NCI-H146 treated with DMSO at 0.1 percent for 48 hours (cell line): ENCODE measurements at regions not wholly inside any gene's neighbourhood (a gene's known extent, or its start where the extent isn't known, plus 50 kb on each side); places are given as distances from the start of the nearest gene placed in this dataset.

Experiments
- DNase-seq: peaks from one replicate; lab custom pipeline; 2025; ENCODE audit not compliant: unreplicated experiment; lab: John Stamatoyannopoulos, UW

DNA sequence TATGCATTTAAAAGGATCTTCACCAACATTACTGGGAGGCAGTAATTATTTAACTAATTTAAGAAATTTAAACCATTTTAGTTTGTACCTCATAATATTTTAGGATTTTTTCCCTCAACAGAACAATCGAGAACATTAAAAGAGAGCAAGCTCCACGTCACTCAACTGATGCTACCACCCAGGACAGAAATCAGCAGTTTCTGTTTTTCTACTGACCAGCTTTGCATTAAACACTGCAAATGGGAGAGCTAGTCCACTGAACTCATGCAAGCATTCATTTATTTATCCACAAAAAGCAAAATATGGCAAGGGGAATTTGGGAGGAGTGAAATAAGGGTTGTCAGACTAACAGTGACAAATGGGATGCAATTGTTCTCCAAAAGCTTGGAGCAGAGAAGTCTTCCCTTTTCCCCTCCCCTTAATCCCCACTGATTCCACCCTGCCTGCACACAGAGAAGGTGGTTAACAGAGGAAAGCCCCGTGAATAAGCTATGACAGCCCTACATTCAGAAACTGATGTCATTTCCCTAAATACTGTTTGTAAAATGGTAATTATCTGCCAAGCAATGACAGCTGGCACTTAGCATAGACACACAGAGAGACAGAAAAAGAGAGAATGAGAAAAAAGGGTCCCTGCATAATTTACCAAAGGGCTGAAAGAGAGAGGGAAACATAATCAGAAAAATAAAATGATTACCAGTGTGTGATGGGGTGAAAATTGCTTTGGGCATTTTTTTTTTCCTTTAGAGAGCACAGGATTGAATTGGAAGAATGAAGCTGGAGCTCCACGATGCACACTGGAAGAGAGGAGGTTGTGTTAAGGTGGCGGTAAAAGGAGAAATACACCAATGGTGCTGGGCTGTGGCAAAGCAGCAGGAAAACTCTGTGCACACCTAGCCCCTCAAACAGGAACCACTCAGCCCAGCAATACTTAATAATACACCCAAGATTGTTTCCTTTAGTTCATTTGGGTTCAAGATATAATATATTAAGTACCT is 777.4 kb downstream of the TUSC7 start:
- peak; percentile 92 for DNase-seq

DNA sequence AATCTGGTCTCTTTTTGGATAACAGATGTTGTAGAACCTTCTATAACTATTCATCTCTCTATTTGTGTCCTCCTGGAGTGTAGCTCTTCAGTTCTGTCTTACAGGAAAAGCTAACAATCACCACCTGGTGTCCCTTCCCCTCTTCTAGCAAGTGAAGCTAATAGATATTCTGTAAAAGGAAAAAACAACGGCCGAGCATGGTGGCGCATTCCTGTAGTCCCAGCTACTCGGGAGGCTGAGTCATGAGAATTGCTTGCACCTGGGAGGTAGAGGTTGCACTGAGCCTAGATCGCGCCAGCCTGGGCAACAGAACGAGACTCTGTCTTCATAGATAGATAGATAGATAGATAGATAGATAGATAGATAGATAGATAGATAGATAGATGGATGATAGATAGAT is 779.4 kb downstream of the TUSC7 start:
- no peak for DNase-seq

DNA sequence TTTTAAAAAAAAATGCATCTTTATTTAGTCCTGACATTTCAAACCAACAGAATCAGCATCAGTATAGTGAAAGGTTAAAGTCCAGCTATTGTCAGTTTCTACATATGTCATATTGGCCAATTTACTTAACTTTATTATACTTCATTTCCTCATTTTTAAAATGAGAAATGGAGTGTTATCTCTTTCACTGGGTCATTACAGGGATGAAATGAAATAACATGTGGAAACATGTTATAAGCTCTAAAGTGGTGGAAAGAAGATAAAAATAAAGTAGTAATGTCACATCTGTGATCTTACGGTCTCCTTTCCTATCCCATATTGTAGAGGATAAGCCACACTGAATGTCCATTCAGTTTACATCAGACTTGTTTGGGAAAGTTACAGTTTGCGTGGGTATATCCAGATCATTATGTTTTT is 780.1 kb downstream of the TUSC7 start:
- DNase-seq = no peak

DNA sequence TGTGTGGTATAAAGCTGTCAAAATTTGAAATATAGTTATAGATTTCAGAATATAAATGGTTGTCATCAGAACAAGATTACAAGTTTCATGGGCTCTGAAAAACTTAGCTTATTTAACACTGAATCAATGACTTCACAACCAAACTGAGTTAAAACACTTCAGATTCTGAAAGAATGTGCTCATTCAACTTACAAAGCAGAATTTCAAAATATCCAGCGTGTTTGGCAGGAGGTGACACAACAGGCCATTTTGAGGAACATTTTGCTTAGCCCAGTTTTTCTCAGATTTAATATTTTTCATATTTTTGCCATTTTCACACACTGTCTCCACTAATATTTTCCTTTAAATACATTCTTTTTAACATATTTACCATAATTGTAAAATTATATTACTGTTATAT is 781.1 kb downstream of the TUSC7 start:
- no peak for DNase-seq

DNA sequence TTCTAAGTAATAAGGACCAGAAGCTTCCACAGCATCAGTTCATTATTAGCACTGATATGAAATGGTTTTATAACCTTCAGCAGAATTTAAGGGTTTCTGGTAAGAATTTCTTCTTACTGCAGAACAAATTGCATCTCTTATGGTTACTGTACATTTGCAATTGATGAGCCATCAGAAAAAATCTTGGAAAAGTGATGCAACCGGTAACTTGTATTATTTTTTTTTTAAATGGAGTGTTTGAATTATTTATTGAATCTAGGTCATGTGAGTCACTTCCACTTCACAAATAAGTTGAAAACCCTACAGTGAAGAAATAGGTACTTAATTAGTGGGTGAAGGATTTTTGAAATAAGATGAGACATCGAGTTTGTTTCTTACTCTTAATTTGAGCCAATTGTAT is 786.0 kb downstream of the TUSC7 start:
- no peak for DNase-seq

DNA sequence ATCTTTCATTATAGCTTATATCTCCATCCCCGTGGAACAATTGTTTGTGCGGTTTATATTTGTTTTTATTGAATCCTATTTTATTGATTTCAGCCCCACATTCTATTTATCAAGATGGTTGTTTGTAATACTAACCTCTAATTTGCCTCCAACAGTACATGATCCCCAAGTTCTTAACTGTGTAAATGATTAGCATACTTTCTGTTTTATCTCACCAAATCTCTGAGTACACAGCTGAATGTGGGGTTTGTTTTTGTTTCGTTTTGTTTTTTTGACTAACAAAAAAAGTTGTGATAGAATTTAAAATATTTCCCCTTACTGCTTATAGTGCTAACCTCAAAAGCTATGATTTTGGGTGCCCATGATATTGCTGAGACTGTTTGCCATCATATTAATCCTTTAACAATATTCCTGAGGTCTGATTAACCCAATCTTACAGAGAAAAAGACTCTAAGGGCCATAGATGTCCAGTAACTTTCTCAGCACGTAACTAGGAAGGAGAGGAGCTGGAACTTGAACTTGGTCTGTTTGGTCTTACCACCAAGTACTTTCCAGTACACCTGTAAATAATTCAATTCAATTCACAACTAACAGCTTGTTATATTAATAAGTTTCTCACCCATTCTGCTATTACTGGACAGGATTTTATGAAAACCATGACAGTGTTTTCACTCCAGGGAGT is 789.8 kb downstream of the TUSC7 start:
- no peak for DNase-seq

DNA sequence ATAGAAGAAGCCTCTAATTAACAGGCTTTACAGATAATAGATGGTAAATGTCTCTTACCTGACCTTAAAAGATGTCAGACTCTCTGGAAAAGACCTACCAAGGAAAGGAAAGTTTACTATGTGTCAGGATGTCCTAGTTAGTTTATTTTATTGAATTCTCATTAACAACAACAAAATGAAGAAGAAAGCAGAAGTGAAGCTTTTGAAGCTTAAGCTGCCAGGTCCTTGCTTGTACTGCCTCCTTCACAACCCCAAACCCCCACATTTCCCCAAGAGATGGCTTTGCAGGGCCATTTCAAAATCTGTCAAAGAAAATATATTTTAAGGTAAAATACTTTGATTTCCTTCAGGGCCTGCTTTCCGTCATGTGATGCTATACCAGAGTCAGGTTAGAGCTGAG is 798.4 kb downstream of the TUSC7 start:
- no peak for DNase-seq

DNA sequence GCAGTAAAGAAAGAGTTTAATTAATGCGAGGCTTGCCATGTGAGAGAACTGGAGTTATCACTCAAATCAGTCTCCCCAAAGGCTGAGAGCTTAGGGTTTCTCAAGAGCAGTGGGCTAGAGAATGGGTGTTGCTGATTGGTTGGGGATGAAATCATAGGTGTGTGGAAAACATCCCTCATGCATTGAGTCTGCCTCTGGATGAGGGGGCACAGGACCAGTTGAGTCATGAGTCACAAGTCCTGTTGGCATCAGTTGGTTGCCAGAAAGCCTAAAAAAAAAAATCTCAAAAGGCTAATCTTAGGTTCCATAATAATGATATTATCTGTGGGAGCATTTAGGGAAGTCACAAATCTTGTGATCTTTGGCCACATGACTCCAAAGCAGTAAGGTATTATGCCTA is 800.3 kb downstream of the TUSC7 start:
- DNase-seq = no peak

DNA sequence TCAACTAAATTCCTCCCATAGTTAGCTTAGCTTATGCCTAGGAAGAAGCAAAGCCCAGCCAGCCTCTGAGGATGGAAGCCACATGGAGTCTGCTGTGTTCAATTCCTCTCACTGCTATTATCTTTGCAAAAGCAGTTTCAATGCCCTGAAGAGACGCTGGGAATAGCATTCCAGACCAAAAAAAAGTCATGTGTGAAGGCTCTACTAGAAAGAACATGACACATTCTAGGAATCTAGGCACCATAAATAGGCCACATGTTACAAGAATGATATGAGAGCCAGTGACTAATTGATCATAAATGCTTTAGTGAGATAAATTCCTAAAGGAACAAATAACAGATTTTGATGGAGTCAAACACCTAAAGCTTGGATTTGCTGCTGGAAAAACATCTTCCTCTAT is 800.8 kb downstream of the TUSC7 start:
- DNase-seq = no peak

DNA sequence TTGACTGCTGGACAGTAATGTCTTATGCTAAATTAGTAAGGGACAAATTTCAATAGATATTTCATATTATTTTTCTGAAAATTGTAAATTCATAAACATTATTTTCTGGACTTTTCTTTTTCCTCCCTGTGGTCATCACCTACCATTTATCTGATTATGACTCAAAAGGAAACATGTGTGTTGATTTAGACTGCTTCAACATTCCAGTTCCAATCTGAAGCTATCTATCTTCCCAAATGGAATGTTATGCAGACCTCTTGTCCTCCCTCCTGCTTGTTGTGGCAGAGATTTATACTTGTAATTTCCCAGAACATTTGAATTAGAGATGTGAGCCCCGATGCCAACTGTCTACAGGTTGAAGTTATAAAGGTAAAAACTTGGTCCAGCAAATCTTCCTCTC is 803.4 kb downstream of the TUSC7 start:
- DNase-seq = no peak

DNA sequence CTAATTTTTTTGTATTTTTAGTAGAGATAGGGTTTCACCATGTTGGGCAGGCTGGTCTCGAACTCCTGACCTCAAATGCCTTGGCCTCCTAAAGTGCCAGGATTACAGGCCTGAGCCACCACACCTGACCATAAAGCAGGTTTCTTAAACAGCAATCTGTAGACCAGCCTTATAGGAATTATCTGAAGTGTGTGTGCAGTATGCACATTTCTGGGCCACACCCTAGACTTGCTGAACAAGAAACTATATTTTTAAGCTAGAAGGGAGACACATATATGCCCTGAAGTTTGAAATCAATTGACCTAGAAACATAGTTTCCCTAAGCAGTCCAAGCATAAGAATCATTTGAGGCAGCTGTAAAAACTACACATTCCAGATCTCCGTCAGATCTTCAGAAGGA is 805.7 kb downstream of the TUSC7 start:
- no peak for DNase-seq

DNA sequence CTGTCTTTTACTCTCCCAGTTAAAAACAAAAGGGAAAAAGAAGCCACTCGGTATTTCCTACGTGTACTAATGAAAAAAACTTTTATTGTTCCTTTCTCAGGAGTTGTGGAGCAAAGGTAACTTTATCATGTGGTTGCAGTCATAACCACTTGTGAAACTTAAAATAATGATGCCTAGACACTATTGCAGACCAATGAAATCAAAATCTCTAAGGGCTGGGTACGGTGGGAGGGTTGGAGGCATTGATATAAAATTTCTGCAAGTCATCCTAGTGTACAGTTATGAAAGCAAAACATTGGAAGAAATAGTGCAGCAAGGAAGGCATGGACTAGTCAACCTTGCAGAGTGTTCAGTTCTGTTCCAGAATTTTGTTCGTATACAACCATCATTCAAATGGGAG is 808.8 kb downstream of the TUSC7 start:
- DNase-seq = no peak

DNA sequence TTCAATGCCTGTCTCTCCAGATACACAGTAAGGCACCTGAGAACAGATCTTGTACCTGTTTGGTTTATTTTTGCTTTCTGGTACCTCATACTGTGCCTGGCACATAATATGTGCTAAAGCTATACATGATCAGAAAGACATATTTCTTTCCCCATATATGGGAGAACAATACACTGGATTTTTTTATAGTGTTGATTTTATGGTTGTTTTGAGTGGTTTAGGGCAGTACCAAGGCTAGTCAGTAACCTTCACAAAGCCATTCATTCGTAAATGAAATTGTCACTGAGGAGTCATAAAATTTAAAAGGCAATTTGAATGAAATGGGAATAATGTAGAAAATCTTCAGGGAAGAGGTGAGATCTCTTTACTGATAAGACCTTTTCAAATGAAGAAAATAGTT is 810.2 kb downstream of the TUSC7 start:
- no peak for DNase-seq

DNA sequence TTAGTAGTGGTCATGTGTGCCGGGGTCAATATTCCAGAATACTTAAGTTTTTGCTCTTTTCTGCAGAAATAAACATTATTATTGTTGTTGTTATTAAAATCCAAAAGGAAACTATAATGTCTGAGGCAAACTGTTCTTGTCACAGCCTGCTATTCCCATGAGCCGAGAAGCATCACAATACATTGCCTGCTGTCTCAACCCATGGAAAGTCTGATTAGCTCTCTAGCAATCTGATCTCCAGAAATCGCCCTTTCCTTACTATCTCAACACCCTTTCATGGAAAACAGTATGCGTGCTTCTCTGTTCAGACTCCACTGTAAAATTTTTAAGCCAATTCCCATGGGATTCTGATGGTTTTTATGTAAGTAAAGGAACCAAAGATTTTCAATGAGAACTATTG is 811.0 kb downstream of the TUSC7 start:
- DNase-seq = no peak

DNA sequence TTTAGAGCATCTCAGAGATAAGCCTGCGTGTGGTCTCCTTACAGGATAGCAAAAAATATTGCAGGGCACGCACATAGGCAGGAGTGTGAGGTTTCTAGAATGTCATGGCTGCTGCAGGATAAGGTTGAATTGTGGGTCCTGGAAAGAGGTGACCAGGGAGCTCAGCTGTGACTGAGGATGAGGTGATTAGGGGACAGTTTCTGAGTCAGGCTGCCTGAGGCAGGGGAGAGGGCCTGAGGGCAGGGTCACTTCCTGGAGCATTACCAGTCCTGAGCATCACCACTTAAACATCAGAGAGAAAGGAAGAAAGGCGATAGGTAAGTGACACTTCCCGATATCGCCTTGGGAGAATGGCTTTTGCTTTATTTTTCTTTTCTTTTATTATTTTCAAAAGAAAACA is 813.8 kb downstream of the TUSC7 start:
- DNase-seq = peak; percentile 51

DNA sequence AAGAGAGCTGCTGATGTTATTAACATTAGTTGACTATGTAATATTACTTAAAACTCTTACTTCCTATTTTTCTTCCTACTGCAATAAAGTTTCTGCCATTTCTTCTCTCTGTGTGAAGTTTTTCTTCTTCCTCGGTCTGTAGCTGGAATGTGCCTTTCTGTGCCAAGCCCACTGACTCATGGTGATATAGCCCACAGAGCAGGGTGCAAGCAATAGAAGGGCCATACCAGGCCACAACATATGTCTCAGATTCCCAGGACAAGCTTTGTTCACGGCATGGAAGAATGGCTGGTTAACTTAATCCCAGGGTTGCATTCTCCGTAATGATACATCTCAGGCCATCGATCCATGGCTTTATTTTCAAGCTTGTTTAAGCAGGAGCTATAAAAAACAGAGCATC is 815.3 kb downstream of the TUSC7 start:
- DNase-seq = no peak

DNA sequence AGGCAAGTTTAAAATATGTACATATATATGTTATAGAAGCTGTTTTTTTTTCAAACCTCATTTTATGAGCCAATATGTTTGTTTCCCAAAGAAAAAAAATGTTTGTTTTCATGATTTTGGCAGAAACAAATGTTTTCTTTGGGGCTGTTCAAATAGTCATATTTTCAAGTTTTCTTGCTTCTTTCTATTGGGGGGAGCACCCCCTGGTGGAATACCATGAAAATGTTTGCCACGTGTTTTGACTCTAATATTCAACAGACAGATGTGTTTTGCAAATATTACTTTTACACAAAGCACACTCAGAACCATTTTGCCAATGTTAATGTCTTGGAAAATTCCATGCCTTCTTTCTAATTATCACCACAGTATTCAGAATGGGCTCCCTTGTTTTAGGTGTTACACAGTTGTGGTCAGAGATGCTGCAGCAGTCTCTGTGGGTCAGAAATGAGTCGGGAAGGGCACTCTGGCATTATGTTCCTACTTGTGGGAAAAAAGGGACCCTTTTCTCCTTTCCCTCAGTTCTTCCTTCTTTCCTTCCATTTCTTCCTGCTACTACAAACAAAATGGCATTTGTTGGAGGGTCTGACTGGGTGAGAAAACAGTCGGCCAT is 817.0 kb downstream of the TUSC7 start:
- peak; percentile 18 for DNase-seq

DNA sequence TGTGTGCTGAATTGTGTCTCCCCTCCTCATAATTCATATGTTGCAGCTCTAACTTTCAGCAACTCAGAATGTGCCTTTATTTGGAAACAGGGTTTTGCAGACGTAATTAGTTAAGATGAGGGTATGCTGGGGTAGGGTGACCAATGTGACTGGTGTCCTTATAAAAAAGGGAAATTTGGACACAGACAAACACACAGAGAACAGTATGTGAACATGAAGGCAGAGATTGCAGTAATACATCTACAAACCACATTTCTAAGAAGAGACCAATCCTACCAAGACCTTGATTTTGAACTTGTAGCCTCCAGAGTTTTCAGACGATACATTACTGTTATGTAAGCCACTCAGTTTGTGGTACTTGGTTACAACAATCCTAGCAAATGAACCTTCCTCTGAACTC is 817.8 kb downstream of the TUSC7 start:
- DNase-seq = no peak

DNA sequence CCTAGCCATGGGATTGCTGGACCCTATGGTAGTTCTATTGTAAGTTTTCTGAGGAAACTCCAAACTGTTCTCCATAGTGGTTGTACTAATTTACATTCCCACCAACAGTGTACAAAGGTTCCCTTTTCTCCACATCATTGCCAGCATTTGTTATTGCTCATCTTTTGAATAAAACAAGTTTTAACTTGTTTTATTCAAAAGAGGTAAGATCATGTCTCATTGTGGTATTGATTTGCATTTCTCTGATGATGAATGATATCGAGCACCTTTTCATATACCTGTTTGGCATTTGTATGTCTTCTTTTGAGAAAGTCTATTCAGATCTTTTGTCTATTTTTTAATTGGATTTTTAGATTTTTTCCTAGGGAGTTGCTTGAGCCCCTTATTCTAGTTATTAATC is 819.1 kb downstream of the TUSC7 start:
- DNase-seq = no peak

DNA sequence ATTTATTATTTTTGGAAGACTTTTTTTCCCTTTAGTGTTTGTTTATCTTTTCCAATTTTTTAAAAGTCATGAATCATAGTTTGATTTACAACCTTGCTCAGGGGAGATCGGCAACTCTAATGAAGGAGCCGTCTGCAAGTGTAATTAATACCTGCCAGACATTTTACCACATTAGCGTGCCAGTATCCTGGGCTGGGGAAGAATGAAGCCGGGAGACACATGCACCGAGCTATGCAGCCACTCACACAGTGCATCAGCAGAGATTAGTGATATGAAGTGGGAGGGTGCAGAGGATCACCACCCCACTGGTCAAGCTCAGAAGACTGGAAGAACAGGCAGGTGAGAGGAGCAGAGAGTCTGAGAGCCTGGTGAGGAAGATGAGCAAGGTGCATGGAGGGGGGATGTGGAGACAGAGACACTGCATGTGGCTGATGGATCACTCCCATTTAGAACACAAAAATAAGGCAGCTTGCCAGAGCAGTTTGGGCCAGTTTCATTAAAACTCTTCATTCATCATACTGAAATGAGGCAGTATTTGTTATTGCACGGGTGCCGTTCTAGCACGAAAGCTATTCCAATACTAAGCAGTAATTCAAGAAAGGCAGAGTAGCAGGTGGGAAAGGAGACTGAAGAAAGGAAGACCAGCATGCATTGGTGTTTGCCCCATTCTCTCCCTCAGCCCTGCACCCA is 821.6 kb downstream of the TUSC7 start:
- peak; percentile 31 for DNase-seq

DNA sequence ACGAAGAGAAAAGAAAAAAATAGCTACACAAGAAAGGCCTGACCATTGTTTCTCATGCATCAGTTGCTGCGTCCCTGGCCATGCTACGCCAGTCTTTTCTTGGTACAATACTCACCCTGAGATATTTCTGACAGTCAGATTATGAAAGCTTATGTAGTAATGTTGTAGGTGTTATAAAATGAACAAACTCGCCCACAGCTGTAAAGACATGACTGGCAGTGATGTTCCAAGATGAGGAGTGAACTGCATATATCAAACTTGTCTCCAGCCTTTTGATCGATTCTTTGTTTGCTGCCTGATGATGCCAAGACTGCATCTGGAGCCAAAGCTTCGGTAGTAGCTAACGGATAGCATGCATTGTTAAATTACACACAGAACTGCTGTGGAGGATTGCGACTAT is 822.7 kb downstream of the TUSC7 start:
- DNase-seq = no peak
